Tibial nerve (tissue), 4 donors: ENCODE measurements at regions not wholly inside any gene's neighbourhood (a gene's known extent, or its start where the extent isn't known, plus 50 kb on each side); places are given as distances from the start of the nearest gene placed in this dataset.

ENCODE experiments used
- DNase-seq, 2 donors: peaks; one replicate each; pipeline ENCODE4 v3.0.0-alpha.2; 2019; ENCODE audit warnings: low spot score in 2 of 2
- H3K27ac ChIP-seq, 4 donors: fragments of 200-600 bp; sonication (generic) in 3 of 4; one replicate each; pipeline ENCODE4 v1.5.1; 2017 to 2019; ENCODE audit warnings: mild to moderate bottlenecking in 1 of 4
- H3K27me3 ChIP-seq, 2 donors: fragments of 200-600 bp; sonication (generic) in 1 of 2; one replicate each; pipeline versions ENCODE4 v1.5.1 to v1.6.0; 2017 to 2019
- H3K36me3 ChIP-seq, 3 donors: fragments of 200-600 bp; sonication (generic); one replicate each; pipeline ENCODE4 v1.5.1; 2018 to 2019
- H3K4me1 ChIP-seq, 4 donors: fragments of 200-600 bp; sonication (generic) in 3 of 4; one replicate each; pipeline ENCODE4 v1.5.1; 2017 to 2019
- H3K4me3 ChIP-seq, 4 donors: fragments of 200-600 bp; sonication (generic) in 3 of 4; one replicate each; pipeline ENCODE4 v1.5.1; 2017 to 2019; ENCODE audit warnings: mild to moderate bottlenecking in 1 of 4, moderate library complexity in 1 of 4
- H3K9me3 ChIP-seq, 4 donors: fragments of 200-600 bp; sonication (generic) in 3 of 4; one replicate each; pipeline ENCODE4 v1.5.1; 2017 to 2019
- CTCF ChIP-seq, 5 experiments: fragments of 200-600 bp in 3 of 5; fragments of 450-650 bp in 2 of 5; sonication (generic) in 3 of 5; IDR thresholded peaks; one replicate each; pipeline ENCODE4 v1.5.1; 2016 to 2019; ENCODE audit warnings: antibody characterized with exemption in 5 of 5, mild to moderate bottlenecking in 3 of 5, moderate library complexity in 2 of 5
- EP300 ChIP-seq, 2 donors: sonication (generic); formaldehyde crosslinking; IDR thresholded peaks; one replicate each; pipeline ENCODE4 v1.6.1; 2017; ENCODE audit warnings: antibody characterized with exemption in 2 of 2, mild to moderate bottlenecking in 1 of 2
- POLR2A ChIP-seq, 2 donors: fragments of 450-650 bp; IDR thresholded peaks; one replicate each; pipeline ENCODE4 v1.6.1; 2017; ENCODE audit warnings: antibody characterized with exemption in 2 of 2, mild to moderate bottlenecking in 2 of 2, moderate library complexity in 2 of 2
- WGBS, 2 donors: methylation state at CpG; one replicate each; pipeline ENCODE4 v1.1.5; 2018; 5-methylcytosine and 5-hydroxymethylcytosine counted together

GRCh38 chr12:127469331-127469730 lies 797.6 kb upstream of the TMEM132C start:
- Histone ChIP-seq H3K4me3 (no peak overlapping the region), H3K27ac (no peak overlapping the region), H3K27me3 (no peaks in the 10 kb centered on the region), H3K36me3 (no peaks in the 10 kb centered on the region), H3K4me1 (no peaks in the 10 kb centered on the region), H3K9me3 (no peaks in the 10 kb centered on the region)
- no peak for DNase-seq
- TF ChIP-seq EP300 (IDR thresholded peaks at IDR 0.05) (no peak), CTCF (IDR thresholded peaks at IDR 0.05) (no peak), POLR2A (IDR thresholded peaks at IDR 0.05) (no peak)
- 76 to 79% methylated on average over 1 of the region's 1 CpG for WGBS, 2 donors

- Histone ChIP-seq H3K36me3 (no peaks in the 10 kb centered on the region), H3K27ac (no peak overlapping the region), H3K4me3 (no peak overlapping the region), H3K9me3 (no peaks in the 10 kb centered on the region), H3K27me3 (no peaks in the 10 kb centered on the region), H3K4me1 (no peaks in the 10 kb centered on the region)
- WGBS, 2 donors = 71 to 87% methylated on average over 6 of the region's 6 CpGs
- TF ChIP-seq POLR2A (IDR thresholded peaks at IDR 0.05) (no peak), EP300 (IDR thresholded peaks at IDR 0.05) (no peak), CTCF (IDR thresholded peaks at IDR 0.05) (no peak)
- DNase-seq = no peak
Observed at GRCh38 chr12:127473766-127474165, 793.2 kb upstream of the TMEM132C start.

- Histone ChIP-seq H3K36me3 (no peaks in the 10 kb centered on the region), H3K27me3 (no peaks in the 10 kb centered on the region), H3K9me3 (peaks cover 0 to 8% (median 0%) of the 10 kb centered on the region in 4 donors), H3K4me1 (no peaks in the 10 kb centered on the region), H3K4me3 (no peak overlapping the region), H3K27ac (no peak overlapping the region)
- TF ChIP-seq POLR2A (IDR thresholded peaks at IDR 0.05) (no peak), EP300 (IDR thresholded peaks at IDR 0.05) (no peak), CTCF (IDR thresholded peaks at IDR 0.05) (no peak)
- WGBS, 2 donors = 67 to 78% methylated on average over 5 of the region's 5 CpGs
- no peak for DNase-seq
Observed at GRCh38 chr12:127479256-127479655, 787.7 kb upstream of the TMEM132C start.

GRCh38 chr12:127480775-127481314 lies 786.1 kb upstream of the TMEM132C start:
- no peak for TF ChIP-seq CTCF (IDR thresholded peaks at IDR 0.05)
- no peak for TF ChIP-seq POLR2A (IDR thresholded peaks at IDR 0.05)
- TF ChIP-seq EP300 (IDR thresholded peaks at IDR 0.05) = no peak
- no peaks in the 10 kb centered on the region for H3K36me3 ChIP-seq
- WGBS, 2 donors = 77 to 91% methylated on average over 5 of the region's 5 CpGs

GRCh38 chr12:127482950-127483349 lies 784.0 kb upstream of the TMEM132C start:
- no peak for TF ChIP-seq EP300 (IDR thresholded peaks at IDR 0.05)
- no peak for TF ChIP-seq POLR2A (IDR thresholded peaks at IDR 0.05)
- no peak for TF ChIP-seq CTCF (IDR thresholded peaks at IDR 0.05)
- DNase-seq = no peak
- 93 to 95% methylated on average over 11 of the region's 11 CpGs for WGBS, 2 donors

More at GRCh38 chr12:127480775-127481314, 786.1 kb upstream of the TMEM132C start:
- Histone ChIP-seq H3K27me3 (no peaks in the 10 kb centered on the region), H3K9me3 (peaks cover 0 to 8% (median 0%) of the 10 kb centered on the region in 4 donors), H3K4me1 (no peaks in the 10 kb centered on the region), H3K4me3 (no peak overlapping the region), H3K27ac (no peak overlapping the region)
- no peak for DNase-seq

More at GRCh38 chr12:127482950-127483349, 784.0 kb upstream of the TMEM132C start:
- H3K36me3 ChIP-seq = no peaks in the 10 kb centered on the region
- H3K4me1 ChIP-seq = no peaks in the 10 kb centered on the region
- H3K9me3 ChIP-seq = peaks cover 0 to 8% (median 0%) of the 10 kb centered on the region in 4 donors
- H3K27me3 ChIP-seq = no peaks in the 10 kb centered on the region
- H3K27ac ChIP-seq = no peak overlapping the region
- no peak overlapping the region for H3K4me3 ChIP-seq
